K562 (cell line): ENCODE measurements at regions not wholly inside any gene's neighbourhood (a gene's known extent, or its start where the extent isn't known, plus 50 kb on each side); places are given as distances from the start of the nearest gene placed in this dataset.

Experiments used
- ATAC-seq: fragments of 200-7000 bp; cut with Tn5 transposase; 3 replicates; pipeline ENCODE4 v1.9.1; 2020; ENCODE audit warnings: moderate library complexity
- BruUV-seq: library from RNA; stranded (reverse); fragments of 400-500 nt; replicated peaks from 2 replicates; lab custom pipeline; 2021; lab: Mats Ljungman, UMichigan
- CTCF ChIA-PET: fragments of 300-600 bp; formaldehyde crosslinking; extraction: SDS; loops from one replicate; lab custom pipeline; 2021; ENCODE audit warnings: low intra/inter-chr PET ratio; lab: Yijun Ruan, JAX
- POLR2A ChIA-PET: fragments of 300-600, 350-650 bp; sonication (Branson Sonifier 250); formaldehyde crosslinking; extraction: SDS; loops from one replicate; lab custom pipeline; 2021; ENCODE audit warnings: antibody characterized with exemption, inconsistent platforms; lab: Yijun Ruan, JAX
- DNase-seq, 4 experiments: peaks; one replicate each; pipeline versions ENCODE4 v3.0.0 to v3.0.0-alpha.2; 2011 to 2018; ENCODE audit warnings: low spot score in 3 of 4, mixed read lengths in 3 of 4; ENCODE audit errors: extremely low read depth in 1 of 4
- FAIRE-seq: peaks from 2 replicates; lab custom pipeline; 2011; peaks lifted over from hg19 to GRCh38; lab: Jason Lieb, UNC
- H2AFZ ChIP-seq: 2 replicates; pipeline ENCODE4 v1.6.0; 2011; ENCODE audit warnings: low read depth, low read length, control low read depth, inconsistent platforms
- H3K27ac ChIP-seq: fragments of 200-600 bp; 3 replicates; pipeline ENCODE4 v1.8.0; 2011; ENCODE audit warnings: low read depth, mild to moderate bottlenecking, control low read depth, inconsistent platforms, low read length, moderate library complexity, mixed read lengths; ENCODE audit errors: extremely low read depth
- H3K27me3 ChIP-seq, 2 experiments: fragments of 300-600 bp in 1 of 2; 2 replicates in 1 of 2; 3 replicates in 1 of 2; pipeline versions ENCODE4 v1.6.0 to v1.8.0; 2011; ENCODE audit warnings: inconsistent platforms in 2 of 2, low read length in 2 of 2, mild to moderate bottlenecking in 1 of 2, mixed read lengths in 1 of 2, moderate library complexity in 1 of 2; ENCODE audit not compliant: control insufficient read depth in 2 of 2, insufficient read depth in 2 of 2
- H3K36me3 ChIP-seq: fragments of 300-600 bp; 3 replicates; pipeline ENCODE4 v1.8.0; 2011; ENCODE audit warnings: mild to moderate bottlenecking, low read length, inconsistent platforms; ENCODE audit not compliant: control insufficient read depth, insufficient read depth
- H3K4me1 ChIP-seq, 2 experiments: fragments of 200-600 bp in 1 of 2; replicated peaks in 1 of 2; 2 replicates in 1 of 2; 3 replicates in 1 of 2; pipeline versions ENCODE4 v1.5.1 to v1.8.0; 2011; ENCODE audit warnings: inconsistent platforms in 2 of 2, low read length in 2 of 2, mild to moderate bottlenecking in 1 of 2, mixed read lengths in 1 of 2, moderate library complexity in 1 of 2; ENCODE audit not compliant: control insufficient read depth in 2 of 2, insufficient read depth in 2 of 2
- H3K4me2 ChIP-seq: 2 replicates; pipeline ENCODE4 v1.6.1; 2011; ENCODE audit warnings: low read length, control low read depth, inconsistent platforms, mixed read lengths; ENCODE audit not compliant: insufficient read depth
- H3K4me3 ChIP-seq: fragments of 200-600 bp; sonication (generic), shearing (Covaris generic); 2 replicates; pipeline ENCODE4 v1.5.1; 2016; ENCODE audit warnings: control low read depth, inconsistent platforms
- H3K79me2 ChIP-seq: fragments of 200-600 bp; 3 replicates; pipeline ENCODE4 v1.8.0; 2011; ENCODE audit warnings: low read length, inconsistent platforms; ENCODE audit not compliant: control insufficient read depth, insufficient read depth
- H3K9ac ChIP-seq, 2 experiments: 2 replicates each; pipeline versions ENCODE4 v1.6.0 to v1.6.1; 2011; ENCODE audit warnings: low read depth in 2 of 2, low read length in 2 of 2, control low read depth in 1 of 2, inconsistent platforms in 1 of 2, mild to moderate bottlenecking in 1 of 2, mixed read lengths in 1 of 2; ENCODE audit not compliant: insufficient read depth in 1 of 2
- H3K9me1 ChIP-seq: one replicate; pipeline ENCODE4 v1.6.0; 2011; ENCODE audit warnings: inconsistent platforms, mild to moderate bottlenecking, low read length, moderate library complexity; ENCODE audit not compliant: control insufficient read depth, insufficient read depth
- H3K9me3 ChIP-seq: replicated peaks from 2 replicates; pipeline ENCODE4 v1.5.1; 2011; ENCODE audit warnings: low read depth, low read length, inconsistent platforms; ENCODE audit not compliant: control insufficient read depth, insufficient read depth
- H4K20me1 ChIP-seq: replicated peaks from 2 replicates; pipeline ENCODE4 v1.6.1; 2011; ENCODE audit warnings: low read length, inconsistent platforms, mixed read lengths; ENCODE audit not compliant: control insufficient read depth, insufficient read depth
- ETS2 ChIP-seq: IDR thresholded peaks from 2 replicates; pipeline ENCODE4 v1.6.1; 2016; ENCODE audit warnings: borderline replicate concordance, missing genetic modification characterization, mild to moderate bottlenecking, moderate library complexity, missing compliant biosample characterization; ENCODE audit not compliant: poor library complexity, severe bottlenecking
- HNRNPUL1 ChIP-seq: fragments of 200-400 bp; formaldehyde crosslinking; IDR thresholded peaks from 2 replicates; pipeline ENCODE4 v1.6.1; 2017; ENCODE audit warnings: low read length
- SLC30A9 ChIP-seq: fragments of 250-450 bp; sonication (Bioruptor Pico); IDR thresholded peaks from 2 replicates; pipeline ENCODE4 v1.8.0; 2022; ENCODE audit warnings: mild to moderate bottlenecking, moderate library complexity
- SMC3 ChIP-seq: conservative IDR thresholded peaks from 2 replicates; pipeline ENCODE4 v1.6.1; 2011; ENCODE audit warnings: low read depth, low read length, improper control_type of control experiment; ENCODE audit not compliant: insufficient read depth
- SREBF2 ChIP-seq: sonication (generic); formaldehyde crosslinking; IDR thresholded peaks from 2 replicates; pipeline ENCODE4 v1.4.0; 2020; ENCODE audit warnings: mild to moderate bottlenecking, missing genetic modification reagents
- THAP12 ChIP-seq: fragments of 250-450 bp; sonication (Bioruptor Pico); IDR thresholded peaks from 2 replicates; pipeline ENCODE4 v1.9.0; 2021; ENCODE audit warnings: mild to moderate bottlenecking, inconsistent platforms
- WGBS: fragments of 100-300 bp; shearing (Covaris generic); methylation state at CpG from one replicate; pipeline ENCODE4 v1.1.6; 2016; ENCODE audit warnings: low coverage, mixed read lengths; ENCODE audit not compliant: insufficient coverage; ENCODE audit errors: missing lambda C conversion rate; 5-methylcytosine and 5-hydroxymethylcytosine counted together
- in situ Hi-C: fragments of 300-500 bp; cut with MboI; formaldehyde crosslinking; loops from 4 replicates; pipeline ENCODE4 v1.15.0; 2018; ENCODE audit warnings: inconsistent platforms, mixed read lengths
- intact Hi-C: fragments of 100-400 bp; cut with micrococcal nuclease; formaldehyde crosslinking; loops from 2 replicates; pipeline ENCODE4 v1.14.2; 2022
- TF ChIP-seq, protein P1 (sequence below): fragments of 450-650 bp; IDR thresholded peaks from 2 replicates; pipeline ENCODE4 v1.7.1; 2018; ENCODE audit warnings: mild to moderate bottlenecking, low read depth; ENCODE audit not compliant: partially characterized antibody
- TF ChIP-seq, protein P2 (sequence below): fragments of 150-350 bp; conservative IDR thresholded peaks from 2 replicates; pipeline ENCODE4 v1.6.1; 2014; ENCODE audit warnings: low read length
- TF ChIP-seq, protein P3 (sequence below): fragments of 450-650 bp; formaldehyde crosslinking; IDR thresholded peaks from 2 replicates; pipeline ENCODE4 v1.4.0; 2022; ENCODE audit warnings: missing genetic modification characterization
- TF ChIP-seq, protein P4 (sequence below): IDR thresholded peaks from 2 replicates; pipeline ENCODE4 v1.6.1; 2011; ENCODE audit not compliant: insufficient read length; ENCODE audit errors: extremely low read depth

- Histone ChIP-seq H3K27ac (no peak overlapping the region), H4K20me1 (no peaks in the 10 kb centered on the region), H3K9me1 (no peaks in the 10 kb centered on the region), H3K4me1 (no peaks in the 10 kb centered on the region), H3K36me3 (no peaks in the 10 kb centered on the region), H3K79me2 (no peaks in the 10 kb centered on the region), H3K27me3 (no peaks in the 10 kb centered on the region), H3K4me3 (no peak overlapping the region), H3K9ac (no peak overlapping the region), H3K9me3 (no peaks in the 10 kb centered on the region), H2AFZ (no peak overlapping the region), H3K4me2 (no peak overlapping the region)
- in situ Hi-C loops = no loop called here
- no peak for FAIRE-seq
- DNase-seq = no peak
- 0% methylated on average over 2 of the region's 2 CpGs for WGBS
- TF ChIP-seq, protein P1, sequence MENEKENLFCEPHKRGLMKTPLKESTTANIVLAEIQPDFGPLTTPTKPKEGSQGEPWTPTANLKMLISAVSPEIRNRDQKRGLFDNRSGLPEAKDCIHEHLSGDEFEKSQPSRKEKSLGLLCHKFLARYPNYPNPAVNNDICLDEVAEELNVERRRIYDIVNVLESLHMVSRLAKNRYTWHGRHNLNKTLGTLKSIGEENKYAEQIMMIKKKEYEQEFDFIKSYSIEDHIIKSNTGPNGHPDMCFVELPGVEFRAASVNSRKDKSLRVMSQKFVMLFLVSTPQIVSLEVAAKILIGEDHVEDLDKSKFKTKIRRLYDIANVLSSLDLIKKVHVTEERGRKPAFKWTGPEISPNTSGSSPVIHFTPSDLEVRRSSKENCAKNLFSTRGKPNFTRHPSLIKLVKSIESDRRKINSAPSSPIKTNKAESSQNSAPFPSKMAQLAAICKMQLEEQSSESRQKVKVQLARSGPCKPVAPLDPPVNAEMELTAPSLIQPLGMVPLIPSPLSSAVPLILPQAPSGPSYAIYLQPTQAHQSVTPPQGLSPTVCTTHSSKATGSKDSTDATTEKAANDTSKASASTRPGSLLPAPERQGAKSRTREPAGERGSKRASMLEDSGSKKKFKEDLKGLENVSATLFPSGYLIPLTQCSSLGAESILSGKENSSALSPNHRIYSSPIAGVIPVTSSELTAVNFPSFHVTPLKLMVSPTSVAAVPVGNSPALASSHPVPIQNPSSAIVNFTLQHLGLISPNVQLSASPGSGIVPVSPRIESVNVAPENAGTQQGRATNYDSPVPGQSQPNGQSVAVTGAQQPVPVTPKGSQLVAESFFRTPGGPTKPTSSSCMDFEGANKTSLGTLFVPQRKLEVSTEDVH = no peak
- TF ChIP-seq ETS2 (tag) = no peak
- TF ChIP-seq SLC30A9 (CRISPR knock-in tag) = no peak
- TF ChIP-seq HNRNPUL1 = no peak
- TF ChIP-seq SMC3 = no peak
- no peak for TF ChIP-seq SREBF2
- TF ChIP-seq, protein P2, sequence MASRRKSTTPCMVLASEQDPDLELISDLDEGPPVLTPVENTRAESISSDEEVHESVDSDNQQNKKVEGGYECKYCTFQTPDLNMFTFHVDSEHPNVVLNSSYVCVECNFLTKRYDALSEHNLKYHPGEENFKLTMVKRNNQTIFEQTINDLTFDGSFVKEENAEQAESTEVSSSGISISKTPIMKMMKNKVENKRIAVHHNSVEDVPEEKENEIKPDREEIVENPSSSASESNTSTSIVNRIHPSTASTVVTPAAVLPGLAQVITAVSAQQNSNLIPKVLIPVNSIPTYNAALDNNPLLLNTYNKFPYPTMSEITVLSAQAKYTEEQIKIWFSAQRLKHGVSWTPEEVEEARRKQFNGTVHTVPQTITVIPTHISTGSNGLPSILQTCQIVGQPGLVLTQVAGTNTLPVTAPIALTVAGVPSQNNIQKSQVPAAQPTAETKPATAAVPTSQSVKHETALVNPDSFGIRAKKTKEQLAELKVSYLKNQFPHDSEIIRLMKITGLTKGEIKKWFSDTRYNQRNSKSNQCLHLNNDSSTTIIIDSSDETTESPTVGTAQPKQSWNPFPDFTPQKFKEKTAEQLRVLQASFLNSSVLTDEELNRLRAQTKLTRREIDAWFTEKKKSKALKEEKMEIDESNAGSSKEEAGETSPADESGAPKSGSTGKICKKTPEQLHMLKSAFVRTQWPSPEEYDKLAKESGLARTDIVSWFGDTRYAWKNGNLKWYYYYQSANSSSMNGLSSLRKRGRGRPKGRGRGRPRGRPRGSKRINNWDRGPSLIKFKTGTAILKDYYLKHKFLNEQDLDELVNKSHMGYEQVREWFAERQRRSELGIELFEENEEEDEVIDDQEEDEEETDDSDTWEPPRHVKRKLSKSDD = no peak
- TF ChIP-seq, protein P3, sequence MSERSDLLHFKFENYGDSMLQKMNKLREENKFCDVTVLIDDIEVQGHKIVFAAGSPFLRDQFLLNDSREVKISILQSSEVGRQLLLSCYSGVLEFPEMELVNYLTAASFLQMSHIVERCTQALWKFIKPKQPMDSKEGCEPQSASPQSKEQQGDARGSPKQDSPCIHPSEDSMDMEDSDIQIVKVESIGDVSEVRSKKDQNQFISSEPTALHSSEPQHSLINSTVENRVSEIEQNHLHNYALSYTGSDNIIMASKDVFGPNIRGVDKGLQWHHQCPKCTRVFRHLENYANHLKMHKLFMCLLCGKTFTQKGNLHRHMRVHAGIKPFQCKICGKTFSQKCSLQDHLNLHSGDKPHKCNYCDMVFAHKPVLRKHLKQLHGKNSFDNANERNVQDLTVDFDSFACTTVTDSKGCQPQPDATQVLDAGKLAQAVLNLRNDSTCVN (CRISPR knock-in tag) = no peak
- no peak for TF ChIP-seq THAP12 (CRISPR knock-in tag)
- TF ChIP-seq, protein P4, sequence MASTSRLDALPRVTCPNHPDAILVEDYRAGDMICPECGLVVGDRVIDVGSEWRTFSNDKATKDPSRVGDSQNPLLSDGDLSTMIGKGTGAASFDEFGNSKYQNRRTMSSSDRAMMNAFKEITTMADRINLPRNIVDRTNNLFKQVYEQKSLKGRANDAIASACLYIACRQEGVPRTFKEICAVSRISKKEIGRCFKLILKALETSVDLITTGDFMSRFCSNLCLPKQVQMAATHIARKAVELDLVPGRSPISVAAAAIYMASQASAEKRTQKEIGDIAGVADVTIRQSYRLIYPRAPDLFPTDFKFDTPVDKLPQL = no peak
- ATAC-seq = no peak
- ChIA-PET POLR2A (no interaction called here), CTCF (no interaction called here)
- intact Hi-C loops = no loop called here
- no TSS peak for BruUV-seq
Measured at GRCh38 chr18:28637897-28638296, 461.0 kb upstream of the CDH2 start.
